H1 (cell line): ENCODE measurements at regions not wholly inside any gene's neighbourhood (a gene's known extent, or its start where the extent isn't known, plus 50 kb on each side); places are given as distances from the start of the nearest gene placed in this dataset.

ENCODE experiments used
- ASH2L ChIP-seq: fragments of 200-600, 300-600 bp; sonication (generic); IDR thresholded peaks from one replicate; pipeline ENCODE4 v1.7.1; 2017; ENCODE audit warnings: low read length
- ATF3 ChIP-seq: IDR thresholded peaks from 2 replicates; pipeline ENCODE4 v1.6.1; 2011; ENCODE audit warnings: low read depth, mild to moderate bottlenecking, low read length; ENCODE audit not compliant: insufficient read depth
- CEBPB ChIP-seq: IDR thresholded peaks from 2 replicates; pipeline ENCODE4 v1.6.1; 2012; ENCODE audit warnings: low read depth, low read length
- CHD1 ChIP-seq: IDR thresholded peaks from 2 replicates; pipeline ENCODE4 v1.6.1; 2012; ENCODE audit warnings: low read depth, low read length, improper control_type of control experiment
- CTCF ChIP-seq, 3 experiments: IDR thresholded peaks; 1 replicate in 2 of 3; 2 replicates in 1 of 3; pipeline versions ENCODE4 v1.5.1 to v1.6.1; 2011; ENCODE audit warnings: low read length in 3 of 3, mild to moderate bottlenecking in 3 of 3, inconsistent platforms in 2 of 3, low read depth in 1 of 3, moderate library complexity in 1 of 3; ENCODE audit not compliant: insufficient read depth in 1 of 3; ENCODE audit errors: control extremely low read depth in 1 of 3
- EZH2 ChIP-seq: fragments of 200-600 bp; sonication (generic); IDR thresholded peaks from 2 replicates; pipeline ENCODE4 v1.7.1; 2012; ENCODE audit warnings: low read depth, mild to moderate bottlenecking, moderate library complexity, low read length, inconsistent platforms; ENCODE audit not compliant: severe bottlenecking
- GABPA ChIP-seq: IDR thresholded peaks from 2 replicates; pipeline ENCODE4 v1.6.1; 2011; ENCODE audit warnings: mild to moderate bottlenecking, low read length, moderate library complexity, borderline replicate concordance; ENCODE audit not compliant: insufficient read depth
- JUND ChIP-seq: IDR thresholded peaks from 2 replicates; pipeline ENCODE4 v1.6.1; 2011; ENCODE audit warnings: mild to moderate bottlenecking, improper control_type of control experiment, low read length
- POLR2A ChIP-seq, 2 experiments: IDR thresholded peaks; 1 replicate in 1 of 2; 2 replicates in 1 of 2; pipeline ENCODE4 v1.6.1; 2011; ENCODE audit warnings: low read depth in 2 of 2, low read length in 2 of 2, mild to moderate bottlenecking in 2 of 2; ENCODE audit errors: control extremely low read depth in 1 of 2
- RXRA ChIP-seq: IDR thresholded peaks from 2 replicates; pipeline ENCODE4 v1.6.1; 2011; ENCODE audit warnings: low read depth, mild to moderate bottlenecking, low read length, moderate library complexity; ENCODE audit not compliant: insufficient read depth
- SP4 ChIP-seq: IDR thresholded peaks from 2 replicates; pipeline ENCODE4 v1.6.1; 2012; ENCODE audit warnings: low read length, inconsistent platforms

GRCh38 chr6:78365473-78365872 is 501.9 kb upstream of the IRAK1BP1 start:
- TF ChIP-seq CTCF (IDR thresholded peaks at IDR 0.05; ENCODE audit: control extremely low read depth in 1 of 3, insufficient read depth in 1 of 3, low read depth in 1 of 3, low read length in 3 of 3): no peak
- TF ChIP-seq CHD1: no peak
- no peak for TF ChIP-seq SP4
- no peak for TF ChIP-seq RXRA
- TF ChIP-seq EZH2: no peak
- TF ChIP-seq POLR2A (IDR thresholded peaks at IDR 0.05; ENCODE audit: control extremely low read depth in 1 of 2, low read depth in 2 of 2, low read length in 2 of 2): no peak
- no peak for TF ChIP-seq JUND
- no peak for TF ChIP-seq GABPA
- TF ChIP-seq ATF3: no peak
- TF ChIP-seq ASH2L: no peak
- no peak for TF ChIP-seq CEBPB
